ENCODE measurements at regions not wholly inside any gene's neighbourhood (a gene's known extent, or its start where the extent isn't known, plus 50 kb on each side); places are given as distances from the start of the nearest gene placed in this dataset.

DNA sequence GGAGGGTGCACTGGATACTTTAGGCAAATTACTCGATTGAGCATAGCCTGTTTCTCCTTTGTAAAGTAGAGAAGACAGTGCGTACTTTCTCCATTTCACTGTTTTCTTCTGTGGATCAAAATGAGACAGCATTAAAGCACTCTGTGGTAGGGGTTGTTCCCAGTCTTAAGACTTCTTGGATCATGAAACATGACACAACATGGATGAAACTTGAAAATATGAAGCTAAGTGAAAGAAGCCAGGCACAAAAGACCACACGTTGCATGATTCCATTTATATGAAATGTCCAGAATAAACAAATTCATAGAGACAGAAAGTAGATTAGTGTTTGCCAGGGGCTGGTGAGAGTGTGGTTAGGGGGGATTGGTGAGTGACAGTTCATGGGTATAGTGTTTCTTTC, 61.8 kb upstream of the MED9 start:
- no peak for DNase-seq
- Histone ChIP-seq H3K27me3 (ENCODE audit: low read length) (no peaks in the 10 kb centered on the region), H3K36me3 (ENCODE audit: low read depth, low read length) (no peaks in the 10 kb centered on the region), H2AFZ (ENCODE audit: low read length) (no peak overlapping the region), H3K9me2 (replicated peaks; ENCODE audit: low read length) (no peaks in the 10 kb centered on the region), H3K9ac (ENCODE audit: low read length) (peak overlapping the region; percentile 64), H4K20me1 (ENCODE audit: low read length) (no peaks in the 10 kb centered on the region), H3K4me1 (ENCODE audit: insufficient read depth, low read length) (peaks cover 52% of the 10 kb centered on the region), H3K4me3 (ENCODE audit: low read length) (no peak overlapping the region), H3K9me3 (ENCODE audit: low read length) (no peaks in the 10 kb centered on the region), H3K27ac (ENCODE audit: low read length) (peak overlapping the region; percentile 96), H3K79me2 (ENCODE audit: low read length) (no peaks in the 10 kb centered on the region), H3K4me2 (ENCODE audit: low read length) (peak overlapping the region; percentile 66; the same call in 1 of the 2 replicates), H3F3A (ENCODE audit: low read length, unreplicated experiment) (peaks cover 6% of the 10 kb centered on the region)
- no TSS peak for BruUV-seq (replicated peaks)
- intact Hi-C loops (cut with micrococcal nuclease) = loop anchor here (10.0 kb wide), 1 partner anchor 80 kb away; the partner anchor contains the start of gene RASD1
- no peak for ATAC-seq
- POLR2A ChIA-PET (ENCODE audit: unreplicated experiment) = interaction anchor here (0.7 kb wide), 1 partner anchor 9 kb away, joined by 6 read pairs; no protein-coding TSS in a partner anchor
- CTCF ChIA-PET = no interaction called here
- TF ChIP-seq EZH2 (IDR thresholded peaks at IDR 0.05; ENCODE audit: low read length, unreplicated experiment) = no peak
- TF ChIP-seq, protein P1, sequence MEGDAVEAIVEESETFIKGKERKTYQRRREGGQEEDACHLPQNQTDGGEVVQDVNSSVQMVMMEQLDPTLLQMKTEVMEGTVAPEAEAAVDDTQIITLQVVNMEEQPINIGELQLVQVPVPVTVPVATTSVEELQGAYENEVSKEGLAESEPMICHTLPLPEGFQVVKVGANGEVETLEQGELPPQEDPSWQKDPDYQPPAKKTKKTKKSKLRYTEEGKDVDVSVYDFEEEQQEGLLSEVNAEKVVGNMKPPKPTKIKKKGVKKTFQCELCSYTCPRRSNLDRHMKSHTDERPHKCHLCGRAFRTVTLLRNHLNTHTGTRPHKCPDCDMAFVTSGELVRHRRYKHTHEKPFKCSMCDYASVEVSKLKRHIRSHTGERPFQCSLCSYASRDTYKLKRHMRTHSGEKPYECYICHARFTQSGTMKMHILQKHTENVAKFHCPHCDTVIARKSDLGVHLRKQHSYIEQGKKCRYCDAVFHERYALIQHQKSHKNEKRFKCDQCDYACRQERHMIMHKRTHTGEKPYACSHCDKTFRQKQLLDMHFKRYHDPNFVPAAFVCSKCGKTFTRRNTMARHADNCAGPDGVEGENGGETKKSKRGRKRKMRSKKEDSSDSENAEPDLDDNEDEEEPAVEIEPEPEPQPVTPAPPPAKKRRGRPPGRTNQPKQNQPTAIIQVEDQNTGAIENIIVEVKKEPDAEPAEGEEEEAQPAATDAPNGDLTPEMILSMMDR (conservative IDR thresholded peaks at IDR 0.05; ENCODE audit: low read depth, low read length) = no peak
- TF ChIP-seq EZH2phosphoT487 (IDR thresholded peaks at IDR 0.05; ENCODE audit: borderline replicate concordance, low read length) = no peak

DNA sequence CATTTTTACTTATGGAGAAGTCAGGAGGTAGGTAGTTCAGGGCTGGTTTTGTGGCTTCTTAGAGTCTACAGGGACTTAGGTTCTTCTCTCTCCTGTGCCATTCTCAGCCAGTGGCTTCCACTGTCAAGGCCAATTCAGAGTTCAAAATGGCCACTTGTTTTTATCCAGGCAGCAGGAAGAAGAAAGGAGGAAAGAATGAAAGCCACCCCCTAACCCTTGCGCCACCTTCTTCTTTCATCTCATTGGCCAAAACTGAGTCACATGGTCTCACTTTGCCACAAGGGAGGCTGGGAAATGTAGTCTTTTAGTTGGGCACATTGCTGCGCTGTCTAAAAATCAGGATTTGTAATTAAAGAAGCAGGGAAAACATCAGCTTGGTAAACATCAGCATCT, 60.8 kb upstream of the MED9 start:
- TF ChIP-seq EZH2 (IDR thresholded peaks at IDR 0.05; ENCODE audit: low read length, unreplicated experiment) (no peak), EZH2phosphoT487 (IDR thresholded peaks at IDR 0.05; ENCODE audit: borderline replicate concordance, low read length) (no peak)
- TF ChIP-seq, protein P1 (conservative IDR thresholded peaks at IDR 0.05; ENCODE audit: low read depth, low read length) = no peak
- Histone ChIP-seq H3F3A (ENCODE audit: low read length, unreplicated experiment) (peaks cover 6% of the 10 kb centered on the region), H3K4me3 (ENCODE audit: low read length) (no peak overlapping the region), H3K4me2 (ENCODE audit: low read length) (peak overlapping the region; percentile 30), H3K79me2 (ENCODE audit: low read length) (no peaks in the 10 kb centered on the region), H4K20me1 (ENCODE audit: low read length) (no peaks in the 10 kb centered on the region), H3K9me2 (replicated peaks; ENCODE audit: low read length) (no peaks in the 10 kb centered on the region), H2AFZ (ENCODE audit: low read length) (peak overlapping the region; percentile 49), H3K9me3 (ENCODE audit: low read length) (no peaks in the 10 kb centered on the region), H3K9ac (ENCODE audit: low read length) (peak overlapping the region; percentile 74), H3K27ac (ENCODE audit: low read length) (peak overlapping the region; percentile 96), H3K4me1 (ENCODE audit: insufficient read depth, low read length) (peaks cover 52% of the 10 kb centered on the region), H3K36me3 (ENCODE audit: low read depth, low read length) (no peaks in the 10 kb centered on the region), H3K27me3 (ENCODE audit: low read length) (no peaks in the 10 kb centered on the region)
- intact Hi-C loops (cut with micrococcal nuclease) = loop anchor here (1.0 to 10.0 kb wide), 2 partner anchors 30 to 79 kb away; partner anchors contain the start of gene RASD1
- POLR2A ChIA-PET (ENCODE audit: unreplicated experiment) = interaction anchor here (0.6 kb wide), 1 partner anchor 47 kb away, joined by 4 read pairs; no protein-coding TSS in a partner anchor
- CTCF ChIA-PET = no interaction called here
- ATAC-seq (peak; percentile 39), DNase-seq (peak; percentile 81)
- TSS peak; percentile 40 for BruUV-seq (replicated peaks)
